GM23338 (cell line): ENCODE measurements at regions not wholly inside any gene's neighbourhood (a gene's known extent, or its start where the extent isn't known, plus 50 kb on each side); places are given as distances from the start of the nearest gene placed in this dataset.

Experiments
- ATAC-seq: fragments of 200-7000 bp; cut with Tn5 transposase; 3 replicates; pipeline ENCODE4 v1.9.1; 2020
- DNase-seq: peaks from one replicate; pipeline ENCODE4 v3.0.0-alpha.2; 2015; ENCODE audit warnings: low spot score
- H2AFZ ChIP-seq: fragments of 200-600 bp; sonication (generic); 2 replicates; pipeline ENCODE4 v1.8.0; 2016; ENCODE audit warnings: antibody characterized with exemption, mild to moderate bottlenecking, moderate library complexity
- H3F3A ChIP-seq: fragments of 200-600 bp; sonication (generic); replicated peaks from 2 replicates; pipeline ENCODE4 v1.8.0; 2017; ENCODE audit warnings: antibody characterized with exemption, mixed run types, low read depth
- H3K27ac ChIP-seq: fragments of 200-600 bp; sonication (generic); 2 replicates; pipeline ENCODE4 v1.6.1; 2016; ENCODE audit warnings: low read depth
- H3K27me3 ChIP-seq: fragments of 200-600 bp; sonication (generic); 2 replicates; pipeline ENCODE4 v1.8.0; 2016; ENCODE audit warnings: mild to moderate bottlenecking, mixed run types, moderate library complexity; ENCODE audit not compliant: insufficient read depth
- H3K36me3 ChIP-seq: fragments of 200-600 bp; sonication (generic); 2 replicates; pipeline ENCODE4 v1.8.0; 2016; ENCODE audit warnings: mild to moderate bottlenecking; ENCODE audit not compliant: insufficient read depth
- H3K4me1 ChIP-seq: fragments of 200-600 bp; sonication (generic); 2 replicates; pipeline ENCODE4 v1.8.0; 2016; ENCODE audit warnings: mild to moderate bottlenecking, moderate library complexity; ENCODE audit not compliant: insufficient read depth
- H3K4me2 ChIP-seq: fragments of 200-600 bp; sonication (generic); 2 replicates; pipeline ENCODE4 v1.7.1; 2017; ENCODE audit warnings: mixed run types
- H3K4me3 ChIP-seq: fragments of 200-600 bp; sonication (generic); 2 replicates; pipeline ENCODE4 v1.6.1; 2016; ENCODE audit warnings: mixed run types
- H3K79me2 ChIP-seq: fragments of 200-600 bp; sonication (generic); replicated peaks from 2 replicates; pipeline ENCODE4 v1.8.0; 2017; ENCODE audit warnings: mild to moderate bottlenecking; ENCODE audit not compliant: insufficient read depth
- H3K9me2 ChIP-seq: fragments of 200-600 bp; sonication (generic); 2 replicates; pipeline ENCODE4 v1.8.0; 2017; ENCODE audit not compliant: insufficient read depth
- H4K20me1 ChIP-seq: fragments of 200-600 bp; sonication (generic); replicated peaks from 2 replicates; pipeline ENCODE4 v1.8.0; 2017; ENCODE audit warnings: mild to moderate bottlenecking; ENCODE audit not compliant: insufficient read depth
- H3K27ac Mint-ChIP-seq: 2 replicates; pipeline ENCODE4 v1.8.0; 2020; ENCODE audit warnings: inconsistent platforms, mild to moderate bottlenecking, moderate library complexity, mixed read lengths
- H3K27me3 Mint-ChIP-seq: 3 replicates; pipeline ENCODE4 v1.8.0; 2022; ENCODE audit warnings: low read depth, mild to moderate bottlenecking, moderate library complexity, mixed read lengths, inconsistent platforms; ENCODE audit not compliant: insufficient read depth, poor library complexity
- H3K36me3 Mint-ChIP-seq: 3 replicates; pipeline ENCODE4 v1.8.0; 2021; ENCODE audit warnings: low read depth, mild to moderate bottlenecking, inconsistent platforms, moderate library complexity, mixed read lengths
- H3K4me1 Mint-ChIP-seq: 3 replicates; pipeline ENCODE4 v1.8.0; 2020; ENCODE audit warnings: mild to moderate bottlenecking, inconsistent platforms, mixed read lengths
- H3K4me3 Mint-ChIP-seq: 3 replicates; pipeline ENCODE4 v1.8.0; 2021; ENCODE audit warnings: moderate library complexity, mild to moderate bottlenecking, inconsistent platforms, mixed read lengths
- H3K9me3 Mint-ChIP-seq: 3 replicates; pipeline ENCODE4 v1.8.0; 2020; ENCODE audit warnings: moderate library complexity, mild to moderate bottlenecking, inconsistent platforms, mixed read lengths
- CREB1 ChIP-seq: fragments of 250-450 bp; sonication (Bioruptor Pico); IDR thresholded peaks from 2 replicates; pipeline ENCODE4 v1.5.0; 2020; ENCODE audit warnings: low read depth, mild to moderate bottlenecking, moderate library complexity
- ETS1 ChIP-seq: IDR thresholded peaks from 2 replicates; pipeline ENCODE4 v1.6.1; 2016; ENCODE audit warnings: antibody characterized with exemption
- EZH2phosphoT487 ChIP-seq: fragments of 200-600 bp; sonication (generic); IDR thresholded peaks from one replicate; pipeline ENCODE4 v1.8.1; 2018; ENCODE audit warnings: antibody characterized with exemption; ENCODE audit not compliant: unreplicated experiment
- JUNB ChIP-seq: IDR thresholded peaks from one replicate; pipeline ENCODE4 v1.6.1; 2016; ENCODE audit warnings: antibody characterized with exemption; ENCODE audit not compliant: unreplicated experiment
- POLR2AphosphoS5 ChIP-seq: IDR thresholded peaks from 2 replicates; pipeline ENCODE4 v1.6.1; 2016; ENCODE audit warnings: antibody characterized with exemption, low read depth
- TF ChIP-seq, protein P1 (sequence below): fragments of 250-450 bp; sonication (Bioruptor Pico); IDR thresholded peaks from 2 replicates; pipeline ENCODE4 v1.5.0; 2020; ENCODE audit warnings: mild to moderate bottlenecking, moderate library complexity
- TF ChIP-seq, protein P2 (sequence below), 2 experiments: fragments of 200-600 bp in 1 of 2; sonication (generic) in 1 of 2; conservative IDR thresholded peaks; 2 replicates each; pipeline versions ENCODE4 v1.5.1 to v1.6.1; 2016 to 2017; ENCODE audit warnings: antibody characterized with exemption in 2 of 2, low read depth in 2 of 2, mild to moderate bottlenecking in 2 of 2, moderate library complexity in 1 of 2

DNA sequence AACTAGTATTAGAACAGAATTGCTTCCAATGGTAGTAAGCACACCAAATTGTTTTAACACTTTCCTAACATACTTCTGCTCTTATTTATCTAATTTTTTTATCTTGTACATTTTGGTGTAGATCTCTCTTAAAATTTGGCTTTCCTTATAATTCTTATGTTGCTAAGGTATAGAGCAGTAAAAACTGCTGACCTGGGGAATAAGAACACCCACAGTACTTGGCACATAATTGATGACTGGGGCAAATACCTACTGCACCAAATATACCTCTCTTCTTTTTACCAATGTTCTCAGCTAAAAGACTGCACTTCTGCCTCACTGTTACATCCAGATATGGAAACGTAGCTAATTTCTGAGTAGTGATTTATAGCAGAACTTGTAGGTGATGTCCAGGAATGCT is 642.2 kb downstream of the LIG4 start (continued):
- TF ChIP-seq, protein P1, sequence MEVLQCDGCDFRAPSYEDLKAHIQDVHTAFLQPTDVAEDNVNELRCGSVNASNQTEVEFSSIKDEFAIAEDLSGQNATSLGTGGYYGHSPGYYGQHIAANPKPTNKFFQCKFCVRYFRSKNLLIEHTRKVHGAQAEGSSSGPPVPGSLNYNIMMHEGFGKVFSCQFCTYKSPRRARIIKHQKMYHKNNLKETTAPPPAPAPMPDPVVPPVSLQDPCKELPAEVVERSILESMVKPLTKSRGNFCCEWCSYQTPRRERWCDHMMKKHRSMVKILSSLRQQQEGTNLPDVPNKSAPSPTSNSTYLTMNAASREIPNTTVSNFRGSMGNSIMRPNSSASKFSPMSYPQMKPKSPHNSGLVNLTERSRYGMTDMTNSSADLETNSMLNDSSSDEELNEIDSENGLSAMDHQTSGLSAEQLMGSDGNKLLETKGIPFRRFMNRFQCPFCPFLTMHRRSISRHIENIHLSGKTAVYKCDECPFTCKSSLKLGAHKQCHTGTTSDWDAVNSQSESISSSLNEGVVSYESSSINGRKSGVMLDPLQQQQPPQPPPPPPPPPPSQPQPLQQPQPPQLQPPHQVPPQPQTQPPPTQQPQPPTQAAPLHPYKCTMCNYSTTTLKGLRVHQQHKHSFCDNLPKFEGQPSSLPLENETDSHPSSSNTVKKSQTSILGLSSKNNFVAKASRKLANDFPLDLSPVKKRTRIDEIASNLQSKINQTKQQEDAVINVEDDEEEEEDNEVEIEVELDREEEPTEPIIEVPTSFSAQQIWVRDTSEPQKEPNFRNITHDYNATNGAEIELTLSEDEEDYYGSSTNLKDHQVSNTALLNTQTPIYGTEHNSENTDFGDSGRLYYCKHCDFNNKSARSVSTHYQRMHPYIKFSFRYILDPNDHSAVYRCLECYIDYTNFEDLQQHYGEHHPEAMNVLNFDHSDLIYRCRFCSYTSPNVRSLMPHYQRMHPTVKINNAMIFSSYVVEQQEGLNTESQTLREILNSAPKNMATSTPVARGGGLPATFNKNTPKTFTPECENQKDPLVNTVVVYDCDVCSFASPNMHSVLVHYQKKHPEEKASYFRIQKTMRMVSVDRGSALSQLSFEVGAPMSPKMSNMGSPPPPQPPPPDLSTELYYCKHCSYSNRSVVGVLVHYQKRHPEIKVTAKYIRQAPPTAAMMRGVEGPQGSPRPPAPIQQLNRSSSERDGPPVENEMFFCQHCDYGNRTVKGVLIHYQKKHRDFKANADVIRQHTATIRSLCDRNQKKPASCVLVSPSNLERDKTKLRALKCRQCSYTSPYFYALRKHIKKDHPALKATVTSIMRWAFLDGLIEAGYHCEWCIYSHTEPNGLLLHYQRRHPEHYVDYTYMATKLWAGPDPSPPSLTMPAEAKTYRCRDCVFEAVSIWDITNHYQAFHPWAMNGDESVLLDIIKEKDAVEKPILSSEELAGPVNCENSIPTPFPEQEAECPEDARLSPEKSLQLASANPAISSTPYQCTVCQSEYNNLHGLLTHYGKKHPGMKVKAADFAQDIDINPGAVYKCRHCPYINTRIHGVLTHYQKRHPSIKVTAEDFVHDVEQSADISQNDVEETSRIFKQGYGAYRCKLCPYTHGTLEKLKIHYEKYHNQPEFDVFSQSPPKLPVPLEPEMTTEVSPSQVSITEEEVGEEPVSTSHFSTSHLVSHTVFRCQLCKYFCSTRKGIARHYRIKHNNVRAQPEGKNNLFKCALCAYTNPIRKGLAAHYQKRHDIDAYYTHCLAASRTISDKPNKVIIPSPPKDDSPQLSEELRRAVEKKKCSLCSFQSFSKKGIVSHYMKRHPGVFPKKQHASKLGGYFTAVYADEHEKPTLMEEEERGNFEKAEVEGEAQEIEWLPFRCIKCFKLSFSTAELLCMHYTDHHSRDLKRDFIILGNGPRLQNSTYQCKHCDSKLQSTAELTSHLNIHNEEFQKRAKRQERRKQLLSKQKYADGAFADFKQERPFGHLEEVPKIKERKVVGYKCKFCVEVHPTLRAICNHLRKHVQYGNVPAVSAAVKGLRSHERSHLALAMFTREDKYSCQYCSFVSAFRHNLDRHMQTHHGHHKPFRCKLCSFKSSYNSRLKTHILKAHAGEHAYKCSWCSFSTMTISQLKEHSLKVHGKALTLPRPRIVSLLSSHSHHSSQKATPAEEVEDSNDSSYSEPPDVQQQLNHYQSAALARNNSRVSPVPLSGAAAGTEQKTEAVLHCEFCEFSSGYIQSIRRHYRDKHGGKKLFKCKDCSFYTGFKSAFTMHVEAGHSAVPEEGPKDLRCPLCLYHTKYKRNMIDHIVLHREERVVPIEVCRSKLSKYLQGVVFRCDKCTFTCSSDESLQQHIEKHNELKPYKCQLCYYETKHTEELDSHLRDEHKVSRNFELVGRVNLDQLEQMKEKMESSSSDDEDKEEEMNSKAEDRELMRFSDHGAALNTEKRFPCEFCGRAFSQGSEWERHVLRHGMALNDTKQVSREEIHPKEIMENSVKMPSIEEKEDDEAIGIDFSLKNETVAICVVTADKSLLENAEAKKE (CRISPR knock-in tag): no peak
- TF ChIP-seq POLR2AphosphoS5 (no peak), EZH2phosphoT487 (no peak), ETS1 (no peak)

DNA sequence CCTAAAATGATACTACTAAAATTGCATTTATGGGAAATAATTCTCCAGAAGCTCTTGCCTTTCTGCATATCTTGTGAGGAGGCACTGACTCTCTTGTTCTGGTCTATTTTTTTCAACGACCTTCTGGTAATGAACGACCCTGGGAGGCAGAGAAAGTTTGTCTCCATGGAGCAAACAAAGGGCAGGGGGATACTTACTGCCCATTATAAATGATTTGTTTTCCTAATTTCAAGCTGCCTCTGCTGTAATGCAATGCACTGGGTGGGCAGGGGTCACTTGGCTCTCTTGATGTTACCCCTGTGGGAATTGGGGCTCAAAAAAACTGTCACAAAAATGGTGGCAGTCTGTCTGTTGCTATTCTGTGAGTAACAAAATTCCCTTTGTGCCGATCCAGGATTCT is 643.2 kb downstream of the LIG4 start:
- Histone ChIP-seq H3K27me3 (peaks cover 25% of the 10 kb centered on the region), H3K27ac (no peak overlapping the region), H4K20me1 (no peaks in the 10 kb centered on the region), H3K4me1 (peaks cover 28% of the 10 kb centered on the region), H3K79me2 (no peaks in the 10 kb centered on the region), H3F3A (no peaks in the 10 kb centered on the region), H2AFZ (no peak overlapping the region), H3K36me3 (no peaks in the 10 kb centered on the region), H3K4me2 (no peak overlapping the region), H3K9me2 (peaks cover 6% of the 10 kb centered on the region), H3K4me3 (no peak overlapping the region)
- Mint-ChIP-seq H3K4me1 (peaks cover 38% of the 10 kb centered on the region), H3K27ac (no peak overlapping the region), H3K4me3 (no peak overlapping the region), H3K36me3 (peaks cover 12% of the 10 kb centered on the region; the same call in 2 of the 3 replicates), H3K9me3 (peaks cover 15% of the 10 kb centered on the region), H3K27me3 (peaks cover 13% of the 10 kb centered on the region)
- DNase-seq (no peak), ATAC-seq (no peak)
- no peak for TF ChIP-seq CREB1 (CRISPR knock-in tag)
- TF ChIP-seq, protein P2, sequence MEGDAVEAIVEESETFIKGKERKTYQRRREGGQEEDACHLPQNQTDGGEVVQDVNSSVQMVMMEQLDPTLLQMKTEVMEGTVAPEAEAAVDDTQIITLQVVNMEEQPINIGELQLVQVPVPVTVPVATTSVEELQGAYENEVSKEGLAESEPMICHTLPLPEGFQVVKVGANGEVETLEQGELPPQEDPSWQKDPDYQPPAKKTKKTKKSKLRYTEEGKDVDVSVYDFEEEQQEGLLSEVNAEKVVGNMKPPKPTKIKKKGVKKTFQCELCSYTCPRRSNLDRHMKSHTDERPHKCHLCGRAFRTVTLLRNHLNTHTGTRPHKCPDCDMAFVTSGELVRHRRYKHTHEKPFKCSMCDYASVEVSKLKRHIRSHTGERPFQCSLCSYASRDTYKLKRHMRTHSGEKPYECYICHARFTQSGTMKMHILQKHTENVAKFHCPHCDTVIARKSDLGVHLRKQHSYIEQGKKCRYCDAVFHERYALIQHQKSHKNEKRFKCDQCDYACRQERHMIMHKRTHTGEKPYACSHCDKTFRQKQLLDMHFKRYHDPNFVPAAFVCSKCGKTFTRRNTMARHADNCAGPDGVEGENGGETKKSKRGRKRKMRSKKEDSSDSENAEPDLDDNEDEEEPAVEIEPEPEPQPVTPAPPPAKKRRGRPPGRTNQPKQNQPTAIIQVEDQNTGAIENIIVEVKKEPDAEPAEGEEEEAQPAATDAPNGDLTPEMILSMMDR (conservative IDR thresholded peaks at IDR 0.05; ENCODE audit: low read depth in 2 of 2): no peak
- TF ChIP-seq, protein P1 (CRISPR knock-in tag): no peak
- TF ChIP-seq JUNB: no peak
- TF ChIP-seq EZH2phosphoT487: no peak
